ENCODE measurements at regions not wholly inside any gene's neighbourhood (a gene's known extent, or its start where the extent isn't known, plus 50 kb on each side); places are given as distances from the start of the nearest gene placed in this dataset.

GRCh38 chr10:83698899-83699298 is 440.4 kb upstream of the GHITM start:
- ATAC-seq (peak in 3 of 4 donors; percentile 39 to 61 (median 50)), DNase-seq (no peak)
- TF ChIP-seq CTCF (IDR thresholded peaks at IDR 0.05): no peak
- no peak for TF ChIP-seq POLR2A (IDR thresholded peaks at IDR 0.05)

GRCh38 chr10:83701799-83702198 is 437.5 kb upstream of the GHITM start:
- ATAC-seq (peak; percentile 72 to 89 (median 82)), DNase-seq (peak; percentile 55 to 87 (median 81))
- H3K4me1 ChIP-seq: peaks cover 0 to 34% (median 9%) of the 10 kb centered on the region in 4 donors
- no peaks in the 10 kb centered on the region for H3K27me3 ChIP-seq
- H3K4me3 ChIP-seq: no peak overlapping the region
- no peak for TF ChIP-seq CTCF (IDR thresholded peaks at IDR 0.05)
- TF ChIP-seq POLR2A (IDR thresholded peaks at IDR 0.05): no peak
- intact Hi-C loops (cut with DNase I): no loop called here
- no peaks in the 10 kb centered on the region for H3K9me3 ChIP-seq
- H3K27ac ChIP-seq: no peak overlapping the region
- WGBS (ENCODE audit: insufficient coverage, low coverage, low lambda C conversion rate, missing lambda C conversion rate): 17% methylated on average over 1 of the region's 3 CpGs
- H3K36me3 ChIP-seq: no peaks in the 10 kb centered on the region

More at GRCh38 chr10:83698899-83699298, 440.4 kb upstream of the GHITM start:
- Histone ChIP-seq H3K4me3 (no peak overlapping the region), H3K36me3 (no peaks in the 10 kb centered on the region), H3K9me3 (no peaks in the 10 kb centered on the region), H3K4me1 (peaks cover 0 to 22% (median 8%) of the 10 kb centered on the region in 4 donors), H3K27ac (no peak overlapping the region), H3K27me3 (no peaks in the 10 kb centered on the region)
- WGBS (ENCODE audit: insufficient coverage, low coverage, low lambda C conversion rate, missing lambda C conversion rate): 34% methylated on average over 2 of the region's 2 CpGs
- intact Hi-C loops (cut with DNase I): no loop called here

GRCh38 chr10:83702731-83703130 is 436.6 kb upstream of the GHITM start:
- Histone ChIP-seq H3K27ac (no peak overlapping the region), H3K9me3 (no peaks in the 10 kb centered on the region), H3K27me3 (no peaks in the 10 kb centered on the region), H3K36me3 (no peaks in the 10 kb centered on the region), H3K4me3 (no peak overlapping the region), H3K4me1 (peaks cover 0 to 41% (median 13%) of the 10 kb centered on the region in 4 donors)
- WGBS (ENCODE audit: insufficient coverage, low coverage, low lambda C conversion rate, missing lambda C conversion rate): 63% methylated on average over 3 of the region's 3 CpGs
- no peak for ATAC-seq
- intact Hi-C loops (cut with DNase I): no loop called here
- DNase-seq: no peak
- TF ChIP-seq POLR2A (IDR thresholded peaks at IDR 0.05) (no peak), CTCF (IDR thresholded peaks at IDR 0.05) (no peak)

- no peaks in the 10 kb centered on the region for H3K9me3 ChIP-seq
- DNase-seq: peak in 2 of 3 donors; percentile 59 to 86
Observed at GRCh38 chr10:83706120-83706519, 433.2 kb upstream of the GHITM start.

More at GRCh38 chr10:83706120-83706519, 433.2 kb upstream of the GHITM start:
- 9% methylated on average over 1 of the region's 1 CpG for WGBS (ENCODE audit: insufficient coverage, low coverage, low lambda C conversion rate, missing lambda C conversion rate)
- Histone ChIP-seq H3K27me3 (no peaks in the 10 kb centered on the region), H3K36me3 (no peaks in the 10 kb centered on the region), H3K4me1 (peaks cover 0 to 40% (median 15%) of the 10 kb centered on the region in 4 donors), H3K27ac (peak overlapping the region in 2 of 3 donors; percentile 7 to 44), H3K4me3 (no peak overlapping the region)
- intact Hi-C loops (cut with DNase I): no loop called here
- ATAC-seq: peak; percentile 82 to 91 (median 88)
- no peak for TF ChIP-seq POLR2A (IDR thresholded peaks at IDR 0.05)
- TF ChIP-seq CTCF (IDR thresholded peaks at IDR 0.05): no peak
